ENCODE measurements at regions not wholly inside any gene's neighbourhood (a gene's known extent, or its start where the extent isn't known, plus 50 kb on each side); places are given as distances from the start of the nearest gene placed in this dataset.

DNA sequence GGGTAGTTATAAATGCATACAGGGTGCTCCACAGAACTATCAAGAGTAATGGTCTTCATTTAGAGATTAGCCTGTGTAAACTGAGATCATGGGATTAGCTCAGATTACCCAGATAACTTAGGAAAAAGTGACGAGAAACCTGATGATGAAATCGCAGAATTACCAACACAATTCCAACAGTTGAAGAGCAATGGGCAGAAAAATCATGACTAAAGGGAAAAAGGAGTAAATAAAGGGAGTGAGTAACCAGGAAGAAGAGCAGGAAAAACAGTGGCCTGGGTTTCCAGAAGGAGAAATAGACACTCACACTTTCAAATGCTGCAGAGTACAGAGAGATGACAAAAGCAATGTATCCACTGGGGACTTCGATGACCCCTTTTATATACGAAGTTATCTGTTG is 817.3 kb downstream of the TRIML1 start:
- TF ChIP-seq, protein P1, sequence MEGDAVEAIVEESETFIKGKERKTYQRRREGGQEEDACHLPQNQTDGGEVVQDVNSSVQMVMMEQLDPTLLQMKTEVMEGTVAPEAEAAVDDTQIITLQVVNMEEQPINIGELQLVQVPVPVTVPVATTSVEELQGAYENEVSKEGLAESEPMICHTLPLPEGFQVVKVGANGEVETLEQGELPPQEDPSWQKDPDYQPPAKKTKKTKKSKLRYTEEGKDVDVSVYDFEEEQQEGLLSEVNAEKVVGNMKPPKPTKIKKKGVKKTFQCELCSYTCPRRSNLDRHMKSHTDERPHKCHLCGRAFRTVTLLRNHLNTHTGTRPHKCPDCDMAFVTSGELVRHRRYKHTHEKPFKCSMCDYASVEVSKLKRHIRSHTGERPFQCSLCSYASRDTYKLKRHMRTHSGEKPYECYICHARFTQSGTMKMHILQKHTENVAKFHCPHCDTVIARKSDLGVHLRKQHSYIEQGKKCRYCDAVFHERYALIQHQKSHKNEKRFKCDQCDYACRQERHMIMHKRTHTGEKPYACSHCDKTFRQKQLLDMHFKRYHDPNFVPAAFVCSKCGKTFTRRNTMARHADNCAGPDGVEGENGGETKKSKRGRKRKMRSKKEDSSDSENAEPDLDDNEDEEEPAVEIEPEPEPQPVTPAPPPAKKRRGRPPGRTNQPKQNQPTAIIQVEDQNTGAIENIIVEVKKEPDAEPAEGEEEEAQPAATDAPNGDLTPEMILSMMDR (IDR thresholded peaks at IDR 0.05) = no peak
- no peak for TF ChIP-seq POLR2A (IDR thresholded peaks at IDR 0.05)

All from thyroid gland (tissue), 4 donors.